H1 (cell line): ENCODE measurements at regions not wholly inside any gene's neighbourhood (a gene's known extent, or its start where the extent isn't known, plus 50 kb on each side); places are given as distances from the start of the nearest gene placed in this dataset.

Experiments used
- ATF2 ChIP-seq: IDR thresholded peaks from 2 replicates; pipeline ENCODE4 v1.6.1; 2012; ENCODE audit warnings: low read length, inconsistent platforms
- KDM5A ChIP-seq: fragments of 200-600 bp; IDR thresholded peaks from 2 replicates; pipeline ENCODE4 v1.7.1; 2012; ENCODE audit warnings: mild to moderate bottlenecking, low read length, inconsistent platforms, mixed read lengths
- RNF2 ChIP-seq: fragments of 200-900, 300-1000 bp; sonication (generic); IDR thresholded peaks from 2 replicates; pipeline ENCODE4 v1.7.1; 2016; ENCODE audit warnings: borderline replicate concordance, low read depth, mild to moderate bottlenecking, antibody characterized with exemption, low read length; ENCODE audit not compliant: poor library complexity, severe bottlenecking; ENCODE audit errors: missing control alignments
- SP4 ChIP-seq: IDR thresholded peaks from 2 replicates; pipeline ENCODE4 v1.6.1; 2012; ENCODE audit warnings: low read length, inconsistent platforms

GRCh38 chr4:97360733-97361132 is 782.5 kb downstream of the STPG2 start (continued):
- TF ChIP-seq ATF2 (no peak), KDM5A (no peak), RNF2 (no peak), SP4 (no peak)
- TF ChIP-seq, all 59 proteins: peak for 0
